HuH-7.5 (cell line): ENCODE measurements at regions not wholly inside any gene's neighbourhood (a gene's known extent, or its start where the extent isn't known, plus 50 kb on each side); places are given as distances from the start of the nearest gene placed in this dataset.
"Not testable (repeated sequence)": the region's sequence is repeated elsewhere in the genome, so short reads cannot be mapped to it uniquely, and the experiment has no call there.

Experiments used
- DNase-seq: peaks from one replicate; pipeline ENCODE4 v3.0.0; 2011; ENCODE audit warnings: low spot score

- not testable (repeated sequence) for DNase-seq
These were observed 417.6 kb upstream of the RUNX1 start for GRCh38 chr21:35466681-35467080.

GRCh38 chr21:35465741-35466140 is 416.6 kb upstream of the RUNX1 start:
- no peak for DNase-seq

- DNase-seq: no peak
These were observed 412.6 kb upstream of the RUNX1 start for GRCh38 chr21:35461700-35462099.

GRCh38 chr21:35460441-35460840 is 411.3 kb upstream of the RUNX1 start:
- no peak for DNase-seq

GRCh38 chr21:35458405-35458804 is 409.3 kb upstream of the RUNX1 start:
- DNase-seq: no peak

- DNase-seq: no peak
These were observed 408.1 kb upstream of the RUNX1 start for GRCh38 chr21:35457097-35457804.

GRCh38 chr21:35451276-35451675 is 402.2 kb upstream of the RUNX1 start:
- DNase-seq: no peak

- no peak for DNase-seq
These were observed 401.7 kb upstream of the RUNX1 start for GRCh38 chr21:35450830-35451229.

- no peak for DNase-seq
These were observed 400.7 kb upstream of the RUNX1 start for GRCh38 chr21:35449846-35450245.

- no peak for DNase-seq
These were observed 399.9 kb upstream of the RUNX1 start for GRCh38 chr21:35448876-35449599.

GRCh38 chr21:35444391-35444790 is 395.3 kb upstream of the RUNX1 start:
- DNase-seq: no peak

- DNase-seq: no peak
These were observed 392.9 kb upstream of the RUNX1 start for GRCh38 chr21:35441868-35442582.

GRCh38 chr21:35438643-35439404 is 389.7 kb upstream of the RUNX1 start:
- no peak for DNase-seq

- DNase-seq: no peak
These were observed 388.8 kb upstream of the RUNX1 start for GRCh38 chr21:35437941-35438340.

- DNase-seq: no peak
These were observed 387.8 kb upstream of the RUNX1 start for GRCh38 chr21:35436899-35437298.

- DNase-seq: not testable (repeated sequence)
These were observed 383.5 kb upstream of the RUNX1 start for GRCh38 chr21:35432601-35433000.

- no peak for DNase-seq
These were observed 381.2 kb upstream of the RUNX1 start for GRCh38 chr21:35430260-35430659.

- DNase-seq: no peak
These were observed 379.8 kb upstream of the RUNX1 start for GRCh38 chr21:35428937-35429336.

GRCh38 chr21:35428489-35428888 is 379.4 kb upstream of the RUNX1 start:
- DNase-seq: no peak

- DNase-seq: no peak
These were observed 378.9 kb upstream of the RUNX1 start for GRCh38 chr21:35428001-35428320.

GRCh38 chr21:35427320-35428000 is 378.4 kb upstream of the RUNX1 start:
- no peak for DNase-seq

GRCh38 chr21:35426897-35427296 is 377.8 kb upstream of the RUNX1 start:
- DNase-seq: no peak
